Occipital lobe (tissue), 1 donor: ENCODE measurements at regions not wholly inside any gene's neighbourhood (a gene's known extent, or its start where the extent isn't known, plus 50 kb on each side); places are given as distances from the start of the nearest gene placed in this dataset.

Source experiments
- DNase-seq: peaks from one replicate; lab custom pipeline; 2025; lab: John Stamatoyannopoulos, UW

GRCh38 chr2:16334886-16335603, 330.6 kb downstream of the CYRIA start:
- DNase-seq: no peak

DNA sequence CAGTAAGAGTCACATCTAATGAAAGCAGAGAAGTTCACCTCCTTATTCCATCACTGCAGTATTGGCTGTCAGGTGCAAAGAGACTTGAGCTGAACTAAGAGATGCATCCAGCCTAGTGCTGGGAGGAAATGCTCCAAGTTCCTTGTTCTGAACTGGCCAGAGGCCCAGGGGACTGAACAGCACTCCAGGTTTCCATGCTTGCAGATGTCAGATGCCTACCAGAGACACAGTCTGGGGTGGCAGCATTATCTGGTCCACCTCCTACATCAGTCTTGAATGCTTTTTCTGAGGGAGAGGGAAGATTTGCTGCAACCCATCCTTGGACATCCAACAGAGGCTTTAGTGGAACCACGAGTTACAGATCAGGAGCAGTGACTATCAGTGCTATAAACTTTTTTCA, 331.3 kb downstream of the CYRIA start:
- DNase-seq: no peak

- no peak for DNase-seq
Measured at GRCh38 chr2:16333681-16334080, 332.0 kb downstream of the CYRIA start.

DNA sequence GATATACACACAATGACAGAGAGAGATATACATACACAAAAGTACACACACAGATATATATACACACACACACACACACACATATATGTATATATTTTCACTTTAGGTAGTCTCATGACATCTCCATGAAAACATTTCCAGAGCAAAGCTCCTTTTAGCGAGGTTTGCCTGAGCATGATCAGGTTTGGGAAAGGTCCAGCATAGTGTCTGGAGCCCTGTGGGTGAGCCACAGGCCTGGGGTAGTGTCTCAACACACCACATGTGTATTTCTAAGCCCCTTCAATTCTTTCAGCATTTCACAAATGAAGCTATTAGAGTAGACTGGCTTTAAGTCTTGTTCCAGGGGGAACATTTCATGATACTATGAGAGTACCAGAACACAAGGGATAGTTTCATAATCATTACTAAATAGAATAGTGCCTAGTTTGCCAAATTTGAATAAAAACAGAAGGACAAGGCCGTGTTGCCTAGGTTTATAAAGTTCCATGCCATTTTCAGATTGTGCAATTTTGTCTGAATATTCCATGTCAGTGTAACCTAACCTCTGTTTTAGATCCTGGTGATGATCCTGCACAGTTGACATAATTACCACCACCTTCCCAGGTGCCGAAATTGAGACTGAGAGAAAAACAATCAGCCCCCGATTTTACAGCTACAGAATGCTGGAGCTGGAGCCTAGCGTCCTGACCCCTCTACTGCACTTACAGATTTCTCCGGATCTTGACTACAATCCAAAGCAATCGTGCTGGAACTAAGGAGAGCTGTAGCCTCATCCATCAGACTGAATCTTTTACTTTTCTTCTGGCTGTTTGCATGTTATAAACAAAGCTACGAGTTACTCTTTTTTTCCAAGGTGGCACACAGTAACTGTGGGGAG, 332.7 kb downstream of the CYRIA start:
- no peak for DNase-seq

DNA sequence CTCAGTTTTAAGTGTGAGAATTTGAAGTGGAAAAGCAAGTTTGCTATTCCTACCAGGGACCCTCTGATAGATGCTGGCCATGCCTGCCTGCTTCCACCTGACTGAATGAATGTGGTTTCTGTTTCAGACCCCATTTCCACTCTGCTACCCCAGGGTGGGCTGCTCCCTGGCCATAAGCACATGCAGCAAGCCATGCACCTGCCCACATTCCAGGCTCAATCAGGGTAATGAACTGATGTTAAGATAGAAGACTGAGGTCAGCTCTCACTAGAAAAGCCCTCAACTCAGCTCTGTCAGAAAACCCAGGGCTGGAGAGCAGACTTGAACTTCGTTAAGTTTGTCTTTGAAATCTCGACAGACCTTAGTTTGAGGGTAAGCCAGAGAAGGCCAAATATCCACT, 333.9 kb downstream of the CYRIA start:
- no peak for DNase-seq

GRCh38 chr2:16330982-16331381, 334.7 kb downstream of the CYRIA start:
- DNase-seq: no peak

DNA sequence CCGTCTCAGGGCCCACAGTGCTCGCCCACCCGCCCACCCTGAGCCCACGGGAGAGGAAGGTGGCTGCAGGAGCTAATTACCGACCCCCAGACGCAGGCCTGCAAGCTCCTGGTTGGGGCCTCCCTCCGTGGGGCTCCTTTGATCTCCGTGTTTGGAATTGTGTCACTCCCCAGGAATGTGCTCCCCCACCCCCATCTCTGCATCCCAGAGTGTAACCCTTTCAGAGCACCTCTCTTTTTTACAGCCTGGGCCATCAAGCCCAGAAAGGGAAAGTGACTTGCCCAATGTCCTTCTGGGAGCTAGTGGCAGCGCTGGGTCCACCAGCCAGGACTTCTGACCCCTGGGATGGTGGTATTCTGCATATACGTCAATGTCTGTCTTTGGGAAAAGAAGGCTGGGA, 335.1 kb downstream of the CYRIA start:
- DNase-seq: no peak

DNA sequence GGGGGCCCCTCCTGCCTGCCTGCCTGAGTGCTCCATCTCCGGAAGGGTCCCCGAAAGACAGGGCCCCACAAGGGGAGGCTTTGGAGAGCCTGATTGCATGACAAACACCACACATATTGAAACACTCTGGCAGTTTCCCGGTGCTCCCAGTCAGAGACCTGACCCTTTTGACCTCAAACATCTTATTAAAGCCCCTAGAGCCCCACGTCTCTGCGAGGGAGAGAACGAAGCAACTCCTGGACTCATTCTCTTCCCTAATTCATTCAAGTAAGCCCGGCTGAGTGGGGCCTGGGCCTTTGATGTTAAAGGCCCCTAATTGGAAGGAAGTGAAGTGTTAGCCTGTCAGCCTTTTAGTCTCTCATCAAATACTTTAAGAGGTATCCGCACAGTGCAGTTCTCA, 335.6 kb downstream of the CYRIA start:
- no peak for DNase-seq

- no peak for DNase-seq
Measured at GRCh38 chr2:16329421-16329820, 336.2 kb downstream of the CYRIA start.

DNA sequence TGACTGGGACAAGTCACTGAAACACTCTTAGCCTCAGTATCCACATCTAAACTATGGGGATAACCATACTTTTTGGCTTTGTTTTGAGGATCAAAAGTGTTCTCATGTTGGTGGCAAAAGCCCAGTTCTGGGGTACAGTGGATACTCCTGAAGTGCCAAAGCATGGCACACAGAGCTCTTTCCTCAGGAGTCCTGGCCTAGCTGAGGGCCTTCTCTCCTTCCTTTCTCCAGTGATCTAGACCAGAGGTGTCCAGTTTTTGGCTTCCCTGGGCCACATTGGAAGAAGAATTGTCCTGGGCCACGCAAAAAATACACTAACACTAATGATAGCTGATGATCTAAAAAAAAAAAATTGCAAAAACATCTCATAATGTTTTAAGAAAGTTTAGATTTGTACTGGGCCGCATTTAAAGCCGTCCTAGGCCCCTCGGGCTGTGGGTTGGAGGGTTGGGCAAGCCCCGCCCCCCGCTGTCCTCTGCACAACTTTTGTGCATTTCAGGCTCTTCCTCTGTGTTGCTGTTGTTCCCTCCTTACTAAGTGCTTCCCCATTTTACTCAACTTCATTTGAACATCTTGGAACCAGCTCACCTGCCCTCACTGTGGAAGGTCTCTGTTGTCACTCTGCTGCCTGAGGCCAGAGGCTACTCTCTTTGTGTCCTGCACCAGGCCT, 337.0 kb downstream of the CYRIA start:
- DNase-seq: no peak

- DNase-seq: no peak
Measured at GRCh38 chr2:16327326-16327725, 338.3 kb downstream of the CYRIA start.

GRCh38 chr2:16326711-16327300, 338.8 kb downstream of the CYRIA start:
- DNase-seq: no peak

DNA sequence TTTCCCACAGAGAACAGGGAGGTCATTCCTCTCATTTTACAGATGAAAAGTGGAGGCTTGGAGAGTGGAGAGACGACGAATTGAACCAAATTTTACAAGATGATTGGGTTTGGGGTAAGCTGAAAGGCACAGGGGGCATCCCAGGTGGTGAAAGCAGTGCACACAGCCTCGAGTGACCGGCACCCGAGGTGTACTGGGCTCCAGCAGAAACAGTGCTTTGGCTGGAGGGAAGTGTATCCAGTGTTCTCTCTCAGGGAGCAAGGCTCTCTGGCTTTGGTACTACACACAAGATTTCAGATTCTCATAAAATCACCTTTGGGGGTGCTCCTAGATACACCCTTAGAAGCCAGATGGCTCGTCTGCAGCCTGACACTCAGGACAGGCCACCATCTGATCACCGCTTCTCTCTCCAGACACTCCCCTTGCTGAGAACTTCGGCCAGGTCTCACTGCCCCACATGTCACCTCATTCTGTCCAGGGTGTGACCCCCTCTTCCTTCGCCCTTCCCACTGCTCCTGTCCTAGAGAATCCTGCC, 339.6 kb downstream of the CYRIA start:
- DNase-seq: no peak

GRCh38 chr2:16325016-16325975, 340.3 kb downstream of the CYRIA start:
- no peak for DNase-seq

- DNase-seq: no peak
Measured at GRCh38 chr2:16324544-16324937, 341.1 kb downstream of the CYRIA start.

GRCh38 chr2:16323551-16324543, 341.8 kb downstream of the CYRIA start:
- no peak for DNase-seq

- DNase-seq: no peak
Measured at GRCh38 chr2:16323126-16323520, 342.5 kb downstream of the CYRIA start.

GRCh38 chr2:16322308-16323125, 343.1 kb downstream of the CYRIA start:
- no peak for DNase-seq
